Activated CD4-positive, alpha-beta T cell treated with anti-CD3 and anti-CD28 coated beads, Interleukin-2, amount 50 U/mL, for 48 hours (primary cell): ENCODE measurements at regions not wholly inside any gene's neighbourhood (a gene's known extent, or its start where the extent isn't known, plus 50 kb on each side); places are given as distances from the start of the nearest gene placed in this dataset.
"Not testable (repeated sequence)": the region's sequence is repeated elsewhere in the genome, so short reads cannot be mapped to it uniquely, and the experiment has no call there.

Experiments used
- DNase-seq, 2 experiments: peaks; one replicate each; pipeline ENCODE4 v3.0.0-alpha.2; 2020

- no peak for DNase-seq
These were observed 227.4 kb downstream of the RPAP3 start for GRCh38 chr12:47478426-47478825.

- DNase-seq: no peak
These were observed 232.7 kb downstream of the RPAP3 start for GRCh38 chr12:47473091-47473490.

- DNase-seq: not testable (repeated sequence)
These were observed 235.5 kb downstream of the RPAP3 start for GRCh38 chr12:47470349-47470748.

GRCh38 chr12:47463918-47464317 lies 241.9 kb downstream of the RPAP3 start:
- DNase-seq: not testable (repeated sequence)

GRCh38 chr12:47458279-47458678 lies 247.6 kb downstream of the RPAP3 start:
- no peak for DNase-seq

GRCh38 chr12:47449797-47450196 lies 256.0 kb downstream of the RPAP3 start:
- DNase-seq: no peak

GRCh38 chr12:47442310-47442709 lies 263.5 kb downstream of the RPAP3 start:
- no peak for DNase-seq

GRCh38 chr12:47441490-47441889 lies 264.3 kb downstream of the RPAP3 start:
- DNase-seq: no peak

- no peak for DNase-seq
These were observed 267.7 kb downstream of the RPAP3 start for GRCh38 chr12:47438175-47438574.

GRCh38 chr12:47437570-47437969 lies 268.3 kb downstream of the RPAP3 start:
- DNase-seq: no peak

- no peak for DNase-seq
These were observed 272.0 kb downstream of the RPAP3 start for GRCh38 chr12:47433876-47434275.

- not testable (repeated sequence) for DNase-seq
These were observed 279.0 kb downstream of the RPAP3 start for GRCh38 chr12:47426678-47427309.

- DNase-seq: no peak
These were observed 283.2 kb downstream of the RPAP3 start for GRCh38 chr12:47422611-47423010.

- no peak for DNase-seq
These were observed 286.3 kb downstream of the RPAP3 start for GRCh38 chr12:47419497-47419896.

GRCh38 chr12:47417955-47418354 lies 287.9 kb downstream of the RPAP3 start:
- DNase-seq: no peak

GRCh38 chr12:47417121-47417520 lies 288.7 kb downstream of the RPAP3 start:
- DNase-seq: no peak

- DNase-seq: no peak
These were observed 290.8 kb downstream of the RPAP3 start for GRCh38 chr12:47415054-47415453.

GRCh38 chr12:47414511-47414910 lies 291.3 kb downstream of the RPAP3 start:
- peak in 1 of 2 experiments; percentile 51 for DNase-seq

GRCh38 chr12:47413806-47414205 lies 292.0 kb downstream of the RPAP3 start:
- no peak for DNase-seq

- no peak for DNase-seq
These were observed 293.1 kb downstream of the RPAP3 start for GRCh38 chr12:47412601-47413236.

GRCh38 chr12:47411966-47412365 lies 293.9 kb downstream of the RPAP3 start:
- DNase-seq: no peak

GRCh38 chr12:47410862-47411261 lies 295.0 kb downstream of the RPAP3 start:
- DNase-seq: no peak

- DNase-seq: no peak
These were observed 295.4 kb downstream of the RPAP3 start for GRCh38 chr12:47410383-47410782.

GRCh38 chr12:47409310-47409987 lies 296.4 kb downstream of the RPAP3 start:
- no peak for DNase-seq
